T-helper 2 cell treated with Interferon-gamma antibody and Interleukin-4, amounts not matched to agents 5 μg/mL and 100 μg/mL, for 36 hours (primary cell): ENCODE measurements at regions not wholly inside any gene's neighbourhood (a gene's known extent, or its start where the extent isn't known, plus 50 kb on each side); places are given as distances from the start of the nearest gene placed in this dataset.
"Not testable (repeated sequence)": the region's sequence is repeated elsewhere in the genome, so short reads cannot be mapped to it uniquely, and the experiment has no call there.

Experiments used
- DNase-seq: peaks from one replicate; pipeline ENCODE4 v3.0.0; 2021; ENCODE audit warnings: low spot score
- H3K27ac Mint-ChIP-seq: one replicate; pipeline ENCODE4 v1.8.0; 2021; ENCODE audit warnings: mild to moderate bottlenecking, mixed read lengths
- H3K27me3 Mint-ChIP-seq: one replicate; pipeline ENCODE4 v1.8.0; 2021; ENCODE audit warnings: low read depth, mixed read lengths
- H3K36me3 Mint-ChIP-seq: one replicate; pipeline ENCODE4 v1.8.0; 2021; ENCODE audit warnings: low read depth, mixed read lengths
- H3K4me1 Mint-ChIP-seq: one replicate; pipeline ENCODE4 v1.8.0; 2021; ENCODE audit warnings: low read depth, mixed read lengths
- H3K4me3 Mint-ChIP-seq: one replicate; pipeline ENCODE4 v1.8.0; 2022; ENCODE audit warnings: mild to moderate bottlenecking, moderate library complexity, mixed read lengths
- H3K9me3 Mint-ChIP-seq: one replicate; pipeline ENCODE4 v1.8.0; 2021; ENCODE audit warnings: mixed read lengths

- no peak overlapping the region for H3K27ac Mint-ChIP-seq
- H3K27me3 Mint-ChIP-seq, result peaks cover 37% of the 10 kb centered on the region
- H3K9me3 Mint-ChIP-seq, result peaks cover 30% of the 10 kb centered on the region
- peaks cover 11% of the 10 kb centered on the region for H3K36me3 Mint-ChIP-seq
- no peak overlapping the region for H3K4me3 Mint-ChIP-seq
- DNase-seq, result no peak
- peaks cover 7% of the 10 kb centered on the region for H3K4me1 Mint-ChIP-seq
Measured at GRCh38 chr13:110976785-110977184, 61.9 kb upstream of the ANKRD10 start.

GRCh38 chr13:110973007-110973700, 58.3 kb upstream of the ANKRD10 start:
- Mint-ChIP-seq H3K36me3 (peaks cover 11% of the 10 kb centered on the region), H3K4me3 (no peak overlapping the region)

GRCh38 chr13:110971486-110971885, 56.6 kb upstream of the ANKRD10 start:
- DNase-seq, result no peak
- Mint-ChIP-seq H3K4me1 (peaks cover 5% of the 10 kb centered on the region), H3K9me3 (peaks cover 56% of the 10 kb centered on the region), H3K27ac (no peak overlapping the region), H3K27me3 (peaks cover 29% of the 10 kb centered on the region), H3K4me3 (no peak overlapping the region), H3K36me3 (peaks cover 18% of the 10 kb centered on the region)

More at GRCh38 chr13:110973007-110973700, 58.3 kb upstream of the ANKRD10 start:
- H3K4me1 Mint-ChIP-seq, result peaks cover 7% of the 10 kb centered on the region
- H3K27me3 Mint-ChIP-seq, result peaks cover 34% of the 10 kb centered on the region
- no peak overlapping the region for H3K27ac Mint-ChIP-seq
- H3K9me3 Mint-ChIP-seq, result peaks cover 43% of the 10 kb centered on the region
- no peak for DNase-seq

GRCh38 chr13:110967156-110967855, 52.4 kb upstream of the ANKRD10 start:
- peaks cover 24% of the 10 kb centered on the region for H3K36me3 Mint-ChIP-seq
- not testable (repeated sequence) for H3K27ac Mint-ChIP-seq, H3K27me3 Mint-ChIP-seq, DNase-seq, H3K4me3 Mint-ChIP-seq
- H3K9me3 Mint-ChIP-seq, result peaks cover 76% of the 10 kb centered on the region
- peaks cover 23% of the 10 kb centered on the region for H3K4me1 Mint-ChIP-seq

- Mint-ChIP-seq H3K27me3 (peaks cover 2% of the 10 kb centered on the region), H3K4me1 (peaks cover 23% of the 10 kb centered on the region), H3K4me3 (no peak overlapping the region), H3K9me3 (peaks cover 76% of the 10 kb centered on the region), H3K36me3 (peaks cover 24% of the 10 kb centered on the region), H3K27ac (peak overlapping the region; percentile 83)
- DNase-seq, result no peak
Measured at GRCh38 chr13:110965755-110966134, 50.9 kb upstream of the ANKRD10 start.

GRCh38 chr13:110965038-110965754, 50.3 kb upstream of the ANKRD10 start:
- peaks cover 2% of the 10 kb centered on the region for H3K27me3 Mint-ChIP-seq
- peak overlapping the region; percentile 83 for H3K27ac Mint-ChIP-seq
- DNase-seq, result peak; percentile 72
- peaks cover 23% of the 10 kb centered on the region for H3K4me1 Mint-ChIP-seq
- peaks cover 24% of the 10 kb centered on the region for H3K36me3 Mint-ChIP-seq
- peak overlapping the region; percentile 1 for H3K4me3 Mint-ChIP-seq
- H3K9me3 Mint-ChIP-seq, result peaks cover 73% of the 10 kb centered on the region
